ENCODE measurements at regions not wholly inside any gene's neighbourhood (a gene's known extent, or its start where the extent isn't known, plus 50 kb on each side); places are given as distances from the start of the nearest gene placed in this dataset.

- Mint-ChIP-seq H3K9me3 (ENCODE audit: low read depth, unreplicated experiment) (no peaks in the 10 kb centered on the region), H3K27ac (ENCODE audit: unreplicated experiment) (no peak overlapping the region), H3K4me3 (ENCODE audit: low read depth, unreplicated experiment) (no peak overlapping the region), H3K4me1 (ENCODE audit: low read depth, unreplicated experiment) (no peaks in the 10 kb centered on the region), H3K36me3 (ENCODE audit: insufficient read depth, unreplicated experiment) (no peaks in the 10 kb centered on the region), H3K27me3 (ENCODE audit: unreplicated experiment) (no peaks in the 10 kb centered on the region)
- intact Hi-C loops (cut with micrococcal nuclease; ENCODE audit: unreplicated experiment): no loop called here
- DNase-seq: no peak
- BruUV-seq (replicated peaks): no TSS peak
- no peak for TF ChIP-seq CTCF (IDR thresholded peaks at IDR 0.05; ENCODE audit: unreplicated experiment)
- CTCF ChIA-PET: no interaction called here
These were observed 270.3 kb downstream of the PLPP3 start for GRCh38 chr1:56309065-56309464.

GRCh38 chr1:56304975-56305374 lies 274.4 kb downstream of the PLPP3 start:
- Mint-ChIP-seq H3K36me3 (ENCODE audit: insufficient read depth, unreplicated experiment) (no peaks in the 10 kb centered on the region), H3K27ac (ENCODE audit: unreplicated experiment) (no peak overlapping the region), H3K4me3 (ENCODE audit: low read depth, unreplicated experiment) (no peak overlapping the region), H3K27me3 (ENCODE audit: unreplicated experiment) (no peaks in the 10 kb centered on the region), H3K9me3 (ENCODE audit: low read depth, unreplicated experiment) (no peaks in the 10 kb centered on the region), H3K4me1 (ENCODE audit: low read depth, unreplicated experiment) (no peaks in the 10 kb centered on the region)
- TF ChIP-seq CTCF (IDR thresholded peaks at IDR 0.05; ENCODE audit: unreplicated experiment): no peak
- intact Hi-C loops (cut with micrococcal nuclease; ENCODE audit: unreplicated experiment): no loop called here
- DNase-seq: no peak
- BruUV-seq (replicated peaks): no TSS peak
- CTCF ChIA-PET: no interaction called here

- CTCF ChIA-PET: no interaction called here
- Mint-ChIP-seq H3K36me3 (ENCODE audit: insufficient read depth, unreplicated experiment) (no peaks in the 10 kb centered on the region), H3K4me1 (ENCODE audit: low read depth, unreplicated experiment) (no peaks in the 10 kb centered on the region), H3K9me3 (ENCODE audit: low read depth, unreplicated experiment) (no peaks in the 10 kb centered on the region), H3K4me3 (ENCODE audit: low read depth, unreplicated experiment) (no peak overlapping the region), H3K27me3 (ENCODE audit: unreplicated experiment) (no peaks in the 10 kb centered on the region), H3K27ac (ENCODE audit: unreplicated experiment) (no peak overlapping the region)
- DNase-seq: no peak
- no TSS peak for BruUV-seq (replicated peaks)
- TF ChIP-seq CTCF (IDR thresholded peaks at IDR 0.05; ENCODE audit: unreplicated experiment): no peak
- intact Hi-C loops (cut with micrococcal nuclease; ENCODE audit: unreplicated experiment): no loop called here
These were observed 275.6 kb downstream of the PLPP3 start for GRCh38 chr1:56303805-56304204.

- intact Hi-C loops (cut with micrococcal nuclease; ENCODE audit: unreplicated experiment): no loop called here
These were observed 276.5 kb downstream of the PLPP3 start for GRCh38 chr1:56302878-56303277.

More at GRCh38 chr1:56302878-56303277, 276.5 kb downstream of the PLPP3 start:
- H3K4me3 Mint-ChIP-seq (ENCODE audit: low read depth, unreplicated experiment): no peak overlapping the region
- H3K27me3 Mint-ChIP-seq (ENCODE audit: unreplicated experiment): no peaks in the 10 kb centered on the region
- no peaks in the 10 kb centered on the region for H3K4me1 Mint-ChIP-seq (ENCODE audit: low read depth, unreplicated experiment)
- no TSS peak for BruUV-seq (replicated peaks)
- no peak for DNase-seq
- no peak overlapping the region for H3K27ac Mint-ChIP-seq (ENCODE audit: unreplicated experiment)
- no peaks in the 10 kb centered on the region for H3K36me3 Mint-ChIP-seq (ENCODE audit: insufficient read depth, unreplicated experiment)
- H3K9me3 Mint-ChIP-seq (ENCODE audit: low read depth, unreplicated experiment): no peaks in the 10 kb centered on the region
- TF ChIP-seq CTCF (IDR thresholded peaks at IDR 0.05; ENCODE audit: unreplicated experiment): no peak
- CTCF ChIA-PET: no interaction called here

Measured in Calu3 (cell line).